PC-3 (cell line): ENCODE measurements at regions not wholly inside any gene's neighbourhood (a gene's known extent, or its start where the extent isn't known, plus 50 kb on each side); places are given as distances from the start of the nearest gene placed in this dataset.

Source experiments
- ATAC-seq: fragments of 200-7000 bp; cut with Tn5 transposase; 2 replicates; pipeline ENCODE4 v1.9.1; 2020; ENCODE audit warnings: mild to moderate bottlenecking, moderate library complexity
- BruUV-seq: library from RNA; stranded (reverse); fragments of 400-500 nt; replicated peaks from 2 replicates; lab custom pipeline; 2021; lab: Mats Ljungman, UMichigan
- CTCF ChIA-PET: fragments of 300-600 bp; sonication (Branson Sonifier 250); formaldehyde crosslinking; loops from one replicate; lab custom pipeline; 2022; ENCODE audit warnings: antibody characterized with exemption; lab: Charles Lee
- POLR2A ChIA-PET: fragments of 300-600 bp; sonication (Branson Sonifier 250); formaldehyde crosslinking; loops from one replicate; lab custom pipeline; 2022; ENCODE audit warnings: antibody characterized with exemption; ENCODE audit not compliant: unreplicated experiment; lab: Charles Lee
- DNase-seq: peaks from one replicate; pipeline ENCODE4 v3.0.0-alpha.2; 2015
- H2AFZ ChIP-seq: fragments of 300-600 bp; sonication (generic); 2 replicates; pipeline ENCODE4 v1.6.0; 2016; ENCODE audit warnings: antibody characterized with exemption, low read length
- H3F3A ChIP-seq: fragments of 300-600 bp; sonication (generic); one replicate; pipeline ENCODE4 v1.6.0; 2017; ENCODE audit warnings: antibody characterized with exemption, low read length, control low read depth, mild to moderate bottlenecking; ENCODE audit not compliant: unreplicated experiment
- H3K27ac ChIP-seq: fragments of 300-600 bp; sonication (generic); 2 replicates; pipeline ENCODE4 v1.5.1; 2016; ENCODE audit warnings: mild to moderate bottlenecking, low read length
- H3K27me3 ChIP-seq: fragments of 300-600 bp; sonication (generic); 2 replicates; pipeline ENCODE4 v1.6.1; 2016; ENCODE audit warnings: low read length, mixed read lengths
- H3K36me3 ChIP-seq: fragments of 300-600 bp; sonication (generic); 2 replicates; pipeline ENCODE4 v1.6.1; 2016; ENCODE audit warnings: low read depth, mixed run types, low read length, mixed read lengths
- H3K4me1 ChIP-seq: fragments of 300-600 bp; sonication (generic); 2 replicates; pipeline ENCODE4 v1.5.1; 2016; ENCODE audit warnings: low read length; ENCODE audit not compliant: insufficient read depth
- H3K4me2 ChIP-seq: fragments of 300-600 bp; sonication (generic); 2 replicates; pipeline ENCODE4 v1.6.0; 2016; ENCODE audit warnings: low read length
- H3K4me3 ChIP-seq: fragments of 300-600 bp; sonication (generic); 2 replicates; pipeline ENCODE4 v1.5.1; 2016; ENCODE audit warnings: mild to moderate bottlenecking, low read length, mixed read lengths
- H3K79me2 ChIP-seq: fragments of 300-600 bp; sonication (generic); 2 replicates; pipeline ENCODE4 v1.6.1; 2017; ENCODE audit warnings: low read length, mixed read lengths
- H3K9ac ChIP-seq: fragments of 300-600 bp; sonication (generic); 2 replicates; pipeline ENCODE4 v1.6.0; 2016; ENCODE audit warnings: mild to moderate bottlenecking, low read length
- H3K9me2 ChIP-seq: fragments of 300-600 bp; sonication (generic); replicated peaks from 2 replicates; pipeline ENCODE4 v1.6.1; 2016; ENCODE audit warnings: mixed run types, low read length, mixed read lengths
- H3K9me3 ChIP-seq: fragments of 300-600 bp; sonication (generic); 2 replicates; pipeline ENCODE4 v1.6.1; 2016; ENCODE audit warnings: low read length, mixed read lengths
- H4K20me1 ChIP-seq: fragments of 300-600 bp; sonication (generic); 2 replicates; pipeline ENCODE4 v1.6.1; 2016; ENCODE audit warnings: low read length, mixed read lengths
- CTCF ChIP-seq: fragments of 300-600 bp; sonication (generic); conservative IDR thresholded peaks from 2 replicates; pipeline ENCODE4 v1.5.1; 2017; ENCODE audit warnings: antibody characterized with exemption, low read depth, mild to moderate bottlenecking, low read length
- EZH2 ChIP-seq: fragments of 300-600 bp; sonication (generic); IDR thresholded peaks from one replicate; pipeline ENCODE4 v1.6.1; 2017; ENCODE audit warnings: antibody characterized with exemption, mild to moderate bottlenecking, low read length; ENCODE audit not compliant: unreplicated experiment
- EZH2phosphoT487 ChIP-seq: fragments of 300-600 bp; sonication (generic); IDR thresholded peaks from 2 replicates; pipeline ENCODE4 v1.6.1; 2018; ENCODE audit warnings: mild to moderate bottlenecking, antibody characterized with exemption, low read length, borderline replicate concordance
- intact Hi-C: fragments of 100-400 bp; cut with micrococcal nuclease; formaldehyde crosslinking; loops from 2 replicates; pipeline ENCODE4 v1.9.0; 2023

- no peak overlapping the region for H3K4me3 ChIP-seq
- no peaks in the 10 kb centered on the region for H3K79me2 ChIP-seq
- no TSS peak for BruUV-seq
- H3K9ac ChIP-seq: no peak overlapping the region
- ATAC-seq (no peak), DNase-seq (no peak)
- no peak overlapping the region for H3K4me2 ChIP-seq
- no peak for TF ChIP-seq EZH2phosphoT487
- no peak for TF ChIP-seq EZH2
- TF ChIP-seq CTCF: no peak
- H4K20me1 ChIP-seq: no peaks in the 10 kb centered on the region
- no peaks in the 10 kb centered on the region for H3K36me3 ChIP-seq
- H3F3A ChIP-seq: no peaks in the 10 kb centered on the region
- H2AFZ ChIP-seq: no peak overlapping the region
- no peaks in the 10 kb centered on the region for H3K4me1 ChIP-seq
- no peaks in the 10 kb centered on the region for H3K9me2 ChIP-seq
- H3K27me3 ChIP-seq: peaks cover 14% of the 10 kb centered on the region
- POLR2A ChIA-PET: no interaction called here
- no peak overlapping the region for H3K27ac ChIP-seq
- intact Hi-C loops: no loop called here
- H3K9me3 ChIP-seq: no peaks in the 10 kb centered on the region
- CTCF ChIA-PET: no interaction called here
Observed at GRCh38 chr7:153027904-153028303, 268.4 kb downstream of the ACTR3B start.

- no peak overlapping the region for H3K9ac ChIP-seq
- H3K36me3 ChIP-seq: no peaks in the 10 kb centered on the region
- no peaks in the 10 kb centered on the region for H3K9me3 ChIP-seq
- H4K20me1 ChIP-seq: no peaks in the 10 kb centered on the region
- CTCF ChIA-PET: no interaction called here
- TF ChIP-seq CTCF (no peak), EZH2 (no peak), EZH2phosphoT487 (no peak)
- POLR2A ChIA-PET: no interaction called here
- no TSS peak for BruUV-seq
- no peak overlapping the region for H2AFZ ChIP-seq
- no peak for ATAC-seq
- no peaks in the 10 kb centered on the region for H3K9me2 ChIP-seq
- H3K4me2 ChIP-seq: no peak overlapping the region
- no peaks in the 10 kb centered on the region for H3K79me2 ChIP-seq
- no peak overlapping the region for H3K4me3 ChIP-seq
- H3F3A ChIP-seq: no peaks in the 10 kb centered on the region
- intact Hi-C loops: no loop called here
- H3K27me3 ChIP-seq: peaks cover 8% of the 10 kb centered on the region; the same call in 1 of the 2 replicates
- DNase-seq: no peak
- no peaks in the 10 kb centered on the region for H3K4me1 ChIP-seq
- H3K27ac ChIP-seq: no peak overlapping the region
Observed at GRCh38 chr7:153030976-153031375, 271.4 kb downstream of the ACTR3B start.

- no peak overlapping the region for H3K4me2 ChIP-seq
- no peaks in the 10 kb centered on the region for H3K4me1 ChIP-seq
- no peaks in the 10 kb centered on the region for H3K9me3 ChIP-seq
- no peaks in the 10 kb centered on the region for H3F3A ChIP-seq
- no peaks in the 10 kb centered on the region for H3K9me2 ChIP-seq
- BruUV-seq: no TSS peak
- ATAC-seq (no peak), DNase-seq (no peak)
- no peaks in the 10 kb centered on the region for H3K79me2 ChIP-seq
- no peaks in the 10 kb centered on the region for H3K27me3 ChIP-seq
- ChIA-PET POLR2A (no interaction called here), CTCF (no interaction called here)
- no peak overlapping the region for H3K27ac ChIP-seq
- intact Hi-C loops: no loop called here
- no peaks in the 10 kb centered on the region for H4K20me1 ChIP-seq
- H2AFZ ChIP-seq: no peak overlapping the region
- no peak for TF ChIP-seq EZH2
- TF ChIP-seq EZH2phosphoT487: no peak
- no peak for TF ChIP-seq CTCF
- H3K4me3 ChIP-seq: no peak overlapping the region
- no peaks in the 10 kb centered on the region for H3K36me3 ChIP-seq
- H3K9ac ChIP-seq: no peak overlapping the region
Observed at GRCh38 chr7:153034791-153035190, 275.2 kb downstream of the ACTR3B start.
